H1 (cell line): ENCODE measurements at regions not wholly inside any gene's neighbourhood (a gene's known extent, or its start where the extent isn't known, plus 50 kb on each side); places are given as distances from the start of the nearest gene placed in this dataset.

Experiments
- CEBPB ChIP-seq: IDR thresholded peaks from 2 replicates; pipeline ENCODE4 v1.6.1; 2012; ENCODE audit warnings: low read depth, low read length
- EZH2 ChIP-seq: fragments of 200-600 bp; sonication (generic); IDR thresholded peaks from 2 replicates; pipeline ENCODE4 v1.7.1; 2012; ENCODE audit warnings: low read depth, mild to moderate bottlenecking, moderate library complexity, low read length, inconsistent platforms; ENCODE audit not compliant: severe bottlenecking
- MAFK ChIP-seq: IDR thresholded peaks from 2 replicates; pipeline ENCODE4 v1.6.1; 2012; ENCODE audit warnings: low read depth, mild to moderate bottlenecking, improper control_type of control experiment, low read length
- SAP30 ChIP-seq: fragments of 300-600 bp; sonication (generic); IDR thresholded peaks from 2 replicates; pipeline ENCODE4 v1.7.1; 2012; ENCODE audit warnings: low read length, moderate library complexity, mild to moderate bottlenecking, inconsistent platforms; ENCODE audit not compliant: insufficient read depth, insufficient replicate concordance
- TCF12 ChIP-seq: IDR thresholded peaks from 2 replicates; pipeline ENCODE4 v1.6.1; 2011; ENCODE audit warnings: low read depth, mild to moderate bottlenecking, low read length

DNA sequence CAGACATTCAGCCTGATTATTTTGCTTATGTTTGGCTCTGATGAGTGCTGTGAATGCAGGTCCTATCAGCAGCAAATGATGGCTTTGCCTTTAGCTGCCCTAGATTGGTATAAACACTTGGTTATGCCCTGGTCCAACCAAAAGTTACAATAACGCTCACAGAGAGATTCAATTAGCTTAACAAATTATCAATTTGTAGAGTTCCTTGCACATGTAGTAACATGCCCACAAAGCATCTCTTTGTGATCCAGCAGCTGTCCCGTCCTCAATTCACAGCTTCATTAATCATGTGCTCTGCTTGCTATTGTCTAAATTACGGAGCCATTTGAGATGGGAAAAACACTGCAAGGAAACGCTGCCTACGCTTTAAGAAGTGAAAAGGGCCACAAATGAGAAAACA, 457.9 kb downstream of the HDGFL1 start (continued):
- TF ChIP-seq MAFK (no peak), EZH2 (no peak), TCF12 (no peak), CEBPB (no peak), SAP30 (no peak)
